22Rv1 (cell line): ENCODE measurements at regions not wholly inside any gene's neighbourhood (a gene's known extent, or its start where the extent isn't known, plus 50 kb on each side); places are given as distances from the start of the nearest gene placed in this dataset.

Source experiments
- ZFX ChIP-seq: fragments of 450-650 bp; IDR thresholded peaks from 2 replicates; pipeline ENCODE4 v1.6.1; 2017; ENCODE audit warnings: antibody characterized with exemption, borderline replicate concordance
- TF ChIP-seq, protein P1 (sequence below): fragments of 450-650 bp; IDR thresholded peaks from 2 replicates; pipeline ENCODE4 v1.5.1; 2017; ENCODE audit warnings: mild to moderate bottlenecking

- TF ChIP-seq, protein P1, sequence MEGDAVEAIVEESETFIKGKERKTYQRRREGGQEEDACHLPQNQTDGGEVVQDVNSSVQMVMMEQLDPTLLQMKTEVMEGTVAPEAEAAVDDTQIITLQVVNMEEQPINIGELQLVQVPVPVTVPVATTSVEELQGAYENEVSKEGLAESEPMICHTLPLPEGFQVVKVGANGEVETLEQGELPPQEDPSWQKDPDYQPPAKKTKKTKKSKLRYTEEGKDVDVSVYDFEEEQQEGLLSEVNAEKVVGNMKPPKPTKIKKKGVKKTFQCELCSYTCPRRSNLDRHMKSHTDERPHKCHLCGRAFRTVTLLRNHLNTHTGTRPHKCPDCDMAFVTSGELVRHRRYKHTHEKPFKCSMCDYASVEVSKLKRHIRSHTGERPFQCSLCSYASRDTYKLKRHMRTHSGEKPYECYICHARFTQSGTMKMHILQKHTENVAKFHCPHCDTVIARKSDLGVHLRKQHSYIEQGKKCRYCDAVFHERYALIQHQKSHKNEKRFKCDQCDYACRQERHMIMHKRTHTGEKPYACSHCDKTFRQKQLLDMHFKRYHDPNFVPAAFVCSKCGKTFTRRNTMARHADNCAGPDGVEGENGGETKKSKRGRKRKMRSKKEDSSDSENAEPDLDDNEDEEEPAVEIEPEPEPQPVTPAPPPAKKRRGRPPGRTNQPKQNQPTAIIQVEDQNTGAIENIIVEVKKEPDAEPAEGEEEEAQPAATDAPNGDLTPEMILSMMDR, result no peak
- TF ChIP-seq ZFX, result no peak
Measured at GRCh38 chr10:27349987-27350386, 109.4 kb upstream of the ACBD5 start.
